GM12874 (cell line): ENCODE measurements at regions not wholly inside any gene's neighbourhood (a gene's known extent, or its start where the extent isn't known, plus 50 kb on each side); places are given as distances from the start of the nearest gene placed in this dataset.

Experiments
- TF ChIP-seq, protein P1 (sequence below): IDR thresholded peaks from 2 replicates; pipeline ENCODE4 v1.5.1; 2011; ENCODE audit warnings: low read depth, mild to moderate bottlenecking, control low read depth, low read length, moderate library complexity; ENCODE audit not compliant: insufficient read depth

DNA sequence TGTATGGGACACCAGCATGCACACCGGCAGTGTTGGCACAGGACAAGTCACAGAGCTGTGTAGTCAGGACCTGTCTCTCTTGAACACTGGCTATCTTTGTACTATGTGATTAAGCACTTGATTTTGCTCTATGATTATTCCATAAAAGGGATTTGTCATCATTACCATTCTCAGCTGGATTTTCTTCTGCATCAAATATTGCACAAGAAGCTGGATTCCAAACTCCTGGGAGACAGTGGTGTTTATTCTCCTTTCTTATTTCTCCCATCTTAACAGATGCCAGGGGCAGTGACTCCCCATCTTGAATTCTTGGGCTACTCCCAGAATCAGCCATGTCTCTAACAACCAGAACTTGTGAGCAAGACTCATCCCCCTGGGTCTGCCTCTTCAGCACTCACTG lies 62.5 kb upstream of the GNAZ start:
- TF ChIP-seq, protein P1, sequence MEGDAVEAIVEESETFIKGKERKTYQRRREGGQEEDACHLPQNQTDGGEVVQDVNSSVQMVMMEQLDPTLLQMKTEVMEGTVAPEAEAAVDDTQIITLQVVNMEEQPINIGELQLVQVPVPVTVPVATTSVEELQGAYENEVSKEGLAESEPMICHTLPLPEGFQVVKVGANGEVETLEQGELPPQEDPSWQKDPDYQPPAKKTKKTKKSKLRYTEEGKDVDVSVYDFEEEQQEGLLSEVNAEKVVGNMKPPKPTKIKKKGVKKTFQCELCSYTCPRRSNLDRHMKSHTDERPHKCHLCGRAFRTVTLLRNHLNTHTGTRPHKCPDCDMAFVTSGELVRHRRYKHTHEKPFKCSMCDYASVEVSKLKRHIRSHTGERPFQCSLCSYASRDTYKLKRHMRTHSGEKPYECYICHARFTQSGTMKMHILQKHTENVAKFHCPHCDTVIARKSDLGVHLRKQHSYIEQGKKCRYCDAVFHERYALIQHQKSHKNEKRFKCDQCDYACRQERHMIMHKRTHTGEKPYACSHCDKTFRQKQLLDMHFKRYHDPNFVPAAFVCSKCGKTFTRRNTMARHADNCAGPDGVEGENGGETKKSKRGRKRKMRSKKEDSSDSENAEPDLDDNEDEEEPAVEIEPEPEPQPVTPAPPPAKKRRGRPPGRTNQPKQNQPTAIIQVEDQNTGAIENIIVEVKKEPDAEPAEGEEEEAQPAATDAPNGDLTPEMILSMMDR, result no peak

DNA sequence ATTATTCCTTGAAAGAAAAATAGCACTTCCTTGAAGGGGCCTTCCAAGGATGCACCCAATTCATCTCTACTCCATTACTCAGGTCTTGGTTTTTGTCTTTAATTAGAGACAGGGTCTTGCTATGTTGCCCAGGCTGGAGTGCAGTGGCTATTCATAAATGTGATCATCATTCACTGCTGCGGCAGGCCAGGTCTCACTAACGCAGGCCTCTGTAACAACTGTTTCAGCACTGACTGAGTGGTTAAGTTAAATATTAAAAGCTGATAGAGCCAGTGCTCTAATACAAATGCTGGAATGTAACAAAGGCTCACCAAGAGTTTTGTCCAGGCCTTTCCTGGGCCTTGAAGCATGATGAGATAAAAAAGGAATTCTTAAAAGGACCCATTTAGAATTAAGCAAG lies 61.4 kb upstream of the GNAZ start:
- TF ChIP-seq, protein P1, result no peak
